NB4 (cell line): ENCODE measurements at regions not wholly inside any gene's neighbourhood (a gene's known extent, or its start where the extent isn't known, plus 50 kb on each side); places are given as distances from the start of the nearest gene placed in this dataset.

Experiments used
- DNase-seq: peaks from one replicate; pipeline ENCODE4 v3.0.0; 2010; ENCODE audit warnings: low read depth
- H3K4me3 ChIP-seq: one replicate; pipeline ENCODE4 v1.5.1; 2011; ENCODE audit warnings: mild to moderate bottlenecking, low read depth, low read length, moderate library complexity
- CTCF ChIP-seq: IDR thresholded peaks from one replicate; pipeline ENCODE4 v1.5.1; 2012; ENCODE audit warnings: low read depth, low read length
- MYC ChIP-seq: IDR thresholded peaks from 2 replicates; pipeline ENCODE4 v1.6.1; 2011; ENCODE audit warnings: low read depth, low read length
- POLR2A ChIP-seq: IDR thresholded peaks from 2 replicates; pipeline ENCODE4 v1.6.1; 2011; ENCODE audit warnings: mild to moderate bottlenecking; ENCODE audit not compliant: insufficient read length; ENCODE audit errors: extremely low read depth
- TF ChIP-seq, protein P1 (sequence below): IDR thresholded peaks from 2 replicates; pipeline ENCODE4 v1.6.1; 2011; ENCODE audit warnings: low read depth, low read length

- TF ChIP-seq, protein P1, sequence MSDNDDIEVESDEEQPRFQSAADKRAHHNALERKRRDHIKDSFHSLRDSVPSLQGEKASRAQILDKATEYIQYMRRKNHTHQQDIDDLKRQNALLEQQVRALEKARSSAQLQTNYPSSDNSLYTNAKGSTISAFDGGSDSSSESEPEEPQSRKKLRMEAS = no peak
- TF ChIP-seq POLR2A (no peak), MYC (no peak), CTCF (no peak)
- no peak for DNase-seq
Measured at GRCh38 chr7:114790521-114790920, 131.4 kb upstream of the MDFIC start.

DNA sequence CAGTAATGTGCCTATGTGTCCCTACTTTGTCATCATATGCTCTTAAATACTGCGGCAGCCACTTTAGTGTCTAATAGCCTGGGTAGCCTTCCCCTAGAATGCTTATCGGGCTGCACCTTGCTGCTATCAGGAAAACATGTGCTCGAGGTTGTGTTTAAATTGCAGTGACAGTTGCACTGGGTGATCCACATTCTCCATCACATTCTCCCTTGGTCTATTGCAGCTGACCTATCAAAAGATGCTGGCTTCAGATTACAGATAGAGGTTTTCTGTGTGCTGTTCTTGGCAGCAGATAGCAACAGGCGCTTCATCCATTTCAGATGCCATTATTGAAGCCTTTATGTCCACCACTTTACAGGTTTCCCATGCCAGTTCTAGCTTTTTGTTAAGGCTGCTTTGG, 130.1 kb upstream of the MDFIC start:
- no peak for TF ChIP-seq MYC
- TF ChIP-seq CTCF = no peak
- no peak for TF ChIP-seq POLR2A
- TF ChIP-seq, protein P1 = no peak
- H3K4me3 ChIP-seq = no peak overlapping the region
- no peak for DNase-seq

More at GRCh38 chr7:114790521-114790920, 131.4 kb upstream of the MDFIC start:
- no peak overlapping the region for H3K4me3 ChIP-seq

- no peak overlapping the region for H3K4me3 ChIP-seq
- no peak for TF ChIP-seq CTCF
- DNase-seq = no peak
Measured at GRCh38 chr7:114793155-114793845, 128.6 kb upstream of the MDFIC start.

GRCh38 chr7:114795475-114795874, 126.4 kb upstream of the MDFIC start:
- TF ChIP-seq, protein P1 = no peak
- no peak for TF ChIP-seq MYC
- TF ChIP-seq CTCF = no peak
- TF ChIP-seq POLR2A = no peak
- no peak for DNase-seq
- no peak overlapping the region for H3K4me3 ChIP-seq

GRCh38 chr7:114799628-114800028, 122.3 kb upstream of the MDFIC start:
- DNase-seq = no peak
- no peak overlapping the region for H3K4me3 ChIP-seq
- TF ChIP-seq CTCF (no peak), POLR2A (no peak), MYC (no peak)
- TF ChIP-seq, protein P1 = no peak

DNA sequence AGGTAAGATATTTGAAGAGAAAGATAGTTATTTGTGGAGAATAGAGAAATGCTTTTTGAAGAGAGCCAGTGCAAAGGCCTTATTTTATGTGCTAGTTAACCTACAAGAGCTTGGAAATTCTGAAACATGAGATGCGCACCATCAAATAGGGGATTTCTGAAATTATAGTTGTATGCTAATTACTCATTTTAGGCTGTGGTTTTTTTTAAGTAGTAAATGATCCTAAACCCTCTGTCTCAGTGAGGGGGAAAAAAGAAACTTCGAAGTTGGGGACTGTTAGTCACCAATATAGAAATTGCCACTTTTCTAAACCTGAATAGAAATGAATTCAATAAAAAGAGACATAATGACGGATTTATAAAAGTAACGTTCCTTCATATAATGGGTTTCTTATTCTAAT, 119.3 kb upstream of the MDFIC start:
- DNase-seq = no peak
- H3K4me3 ChIP-seq = no peak overlapping the region

More for the DNA sequence above, 119.3 kb upstream of the MDFIC start:
- TF ChIP-seq CTCF (no peak), MYC (no peak)
